ENCODE measurements at regions not wholly inside any gene's neighbourhood (a gene's known extent, or its start where the extent isn't known, plus 50 kb on each side); places are given as distances from the start of the nearest gene placed in this dataset.

DNA sequence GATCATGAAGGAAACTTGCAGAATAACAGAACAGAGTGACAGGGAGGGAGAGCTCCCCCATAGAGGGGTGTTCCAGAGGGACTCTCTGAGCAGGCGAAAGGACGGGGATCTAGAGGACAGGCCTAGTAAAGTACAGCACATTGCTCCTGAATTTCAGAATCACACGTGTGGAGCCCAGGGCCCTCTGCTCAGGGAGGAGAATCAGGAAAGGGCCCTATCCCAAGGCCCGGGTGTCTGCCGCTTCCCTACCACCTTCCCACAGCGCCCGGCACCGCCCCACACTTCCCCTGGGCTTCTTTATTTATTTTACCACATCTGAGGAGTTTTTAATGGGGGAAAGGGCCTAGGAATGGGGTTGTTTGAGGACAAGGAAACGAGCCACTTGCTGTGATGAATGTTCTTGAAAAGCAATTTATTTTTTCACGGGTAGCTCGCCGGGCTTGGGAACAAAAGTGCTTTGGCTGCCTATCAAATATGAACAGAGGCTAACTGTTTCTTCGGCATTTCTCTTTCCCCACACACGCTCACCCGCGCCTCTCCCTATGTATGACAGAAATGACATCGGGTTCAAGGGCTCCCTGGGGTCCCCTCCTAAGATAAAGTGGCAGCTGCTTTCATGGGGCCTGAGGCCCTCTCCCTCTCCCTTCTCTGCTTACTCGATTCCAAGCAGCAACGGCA is 79.3 kb upstream of the GLI2 start:
- DNase-seq (ENCODE audit: low spot score), result no peak

DNA sequence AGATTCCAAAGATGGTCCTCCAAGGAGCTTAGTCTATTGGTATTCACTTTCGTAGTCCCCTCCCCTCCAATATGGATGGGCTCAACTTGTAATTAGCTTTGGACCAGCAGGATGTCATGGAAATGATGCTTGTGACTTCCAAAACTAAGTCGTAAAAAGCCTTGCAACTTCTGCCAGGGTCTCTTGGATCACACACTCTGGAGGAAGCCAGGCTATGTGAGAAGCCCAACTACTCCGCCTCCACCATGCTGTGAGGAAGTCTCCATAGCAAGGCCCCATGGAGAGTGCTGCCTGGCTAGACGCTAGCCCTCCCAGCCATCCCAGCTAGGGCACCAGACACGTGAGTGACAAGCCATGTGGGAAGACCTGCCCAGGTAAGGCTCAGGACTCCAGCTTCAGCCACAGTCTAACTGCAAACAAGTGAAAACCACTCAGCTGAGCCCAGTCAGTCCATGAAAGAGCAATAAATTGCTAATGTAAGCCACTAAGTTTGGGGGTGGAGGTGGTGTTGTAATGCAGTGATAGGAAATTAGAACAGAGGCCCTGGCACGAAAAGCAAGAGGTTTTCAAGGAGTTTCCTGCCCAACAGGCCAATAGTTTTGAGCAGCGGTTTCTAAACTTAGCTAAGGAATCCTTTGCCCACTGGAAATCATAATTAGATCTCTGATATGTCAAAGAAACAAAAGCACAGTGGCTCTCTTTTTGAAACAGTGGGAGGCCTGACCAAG is 77.5 kb upstream of the GLI2 start:
- DNase-seq (ENCODE audit: low spot score), result no peak

DNA sequence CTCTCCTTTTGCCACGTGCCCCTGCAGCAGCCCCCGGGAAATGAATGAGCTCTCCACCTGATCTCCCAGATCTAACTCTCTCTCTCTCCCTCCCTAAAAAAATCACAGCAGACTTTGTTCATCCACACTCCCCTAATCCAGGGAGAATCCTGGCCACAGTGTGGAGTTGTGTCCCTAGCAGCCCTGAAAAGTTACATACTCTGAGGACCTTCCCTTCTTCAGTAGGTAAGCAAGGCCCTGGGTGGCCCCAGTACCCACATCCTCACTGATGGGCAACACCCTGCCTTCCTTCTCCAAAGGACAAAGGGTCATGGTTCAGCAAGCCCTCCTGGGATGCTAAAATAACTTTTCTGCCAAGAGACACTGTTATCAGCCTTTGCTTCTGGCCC is 76.9 kb upstream of the GLI2 start:
- DNase-seq (ENCODE audit: low spot score), result no peak

DNA sequence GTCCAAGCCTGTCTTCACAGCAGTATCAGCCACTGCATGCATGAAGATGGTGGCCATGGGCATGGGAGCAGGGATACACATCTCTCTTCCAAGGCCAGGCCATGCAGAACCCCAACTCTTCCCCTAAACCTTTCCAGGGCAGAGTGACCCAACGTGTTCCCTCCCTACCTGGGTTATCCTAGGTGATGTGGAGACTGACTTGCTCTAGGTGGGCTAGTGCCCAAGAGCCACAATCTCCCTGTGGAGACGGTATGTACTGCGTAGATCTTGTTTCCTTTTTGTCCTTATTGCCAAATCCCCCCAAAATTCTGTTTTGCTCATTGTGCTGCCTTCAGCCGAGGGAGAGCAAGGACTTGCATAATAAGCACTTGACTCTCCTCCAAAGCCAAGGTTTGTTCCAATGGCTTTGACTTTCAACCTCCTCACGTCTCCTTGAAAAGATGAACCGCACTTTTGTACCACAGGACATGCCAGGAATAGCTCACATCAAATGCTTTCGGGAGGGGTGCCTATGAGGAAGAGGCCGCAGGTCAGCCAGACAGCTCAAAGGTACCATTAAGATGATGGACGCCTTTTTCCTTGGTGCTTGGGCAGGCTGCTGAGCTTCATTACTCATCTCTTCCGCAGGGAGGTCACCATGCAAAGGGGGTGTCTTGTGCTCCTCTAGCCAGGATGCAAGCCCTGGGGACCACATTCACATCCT is 76.2 kb upstream of the GLI2 start:
- no peak for DNase-seq (ENCODE audit: low spot score)

DNA sequence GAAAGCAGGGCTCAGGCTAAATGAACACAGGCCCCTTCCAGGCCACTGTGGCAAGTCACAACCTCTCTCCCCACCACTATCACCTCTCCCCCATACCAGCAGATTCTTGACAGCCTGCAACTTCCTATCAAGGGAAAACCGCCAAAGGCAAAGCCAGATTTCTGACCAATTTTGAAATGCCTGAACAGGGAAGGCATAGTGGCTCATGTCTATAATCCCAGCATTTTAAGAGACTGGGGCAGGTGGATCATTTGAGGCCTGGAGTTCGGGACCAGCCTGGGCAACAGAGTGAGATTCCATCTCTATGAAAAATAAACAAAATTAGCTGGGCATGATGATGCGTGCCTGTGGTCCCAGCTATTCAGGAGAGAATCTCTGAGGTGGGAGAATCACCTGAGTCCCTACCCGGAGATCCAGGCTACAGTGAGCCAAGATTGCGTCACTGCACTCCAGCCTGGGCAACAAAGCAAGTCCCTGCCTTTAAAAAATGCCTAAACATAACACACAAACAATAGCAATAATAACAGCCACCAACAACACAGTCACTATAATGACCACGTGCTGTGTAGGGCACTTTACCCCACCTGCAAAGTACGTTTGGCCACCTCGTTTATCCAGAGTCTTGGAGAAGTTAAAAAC is 75.5 kb upstream of the GLI2 start:
- DNase-seq (ENCODE audit: low spot score), result no peak

DNA sequence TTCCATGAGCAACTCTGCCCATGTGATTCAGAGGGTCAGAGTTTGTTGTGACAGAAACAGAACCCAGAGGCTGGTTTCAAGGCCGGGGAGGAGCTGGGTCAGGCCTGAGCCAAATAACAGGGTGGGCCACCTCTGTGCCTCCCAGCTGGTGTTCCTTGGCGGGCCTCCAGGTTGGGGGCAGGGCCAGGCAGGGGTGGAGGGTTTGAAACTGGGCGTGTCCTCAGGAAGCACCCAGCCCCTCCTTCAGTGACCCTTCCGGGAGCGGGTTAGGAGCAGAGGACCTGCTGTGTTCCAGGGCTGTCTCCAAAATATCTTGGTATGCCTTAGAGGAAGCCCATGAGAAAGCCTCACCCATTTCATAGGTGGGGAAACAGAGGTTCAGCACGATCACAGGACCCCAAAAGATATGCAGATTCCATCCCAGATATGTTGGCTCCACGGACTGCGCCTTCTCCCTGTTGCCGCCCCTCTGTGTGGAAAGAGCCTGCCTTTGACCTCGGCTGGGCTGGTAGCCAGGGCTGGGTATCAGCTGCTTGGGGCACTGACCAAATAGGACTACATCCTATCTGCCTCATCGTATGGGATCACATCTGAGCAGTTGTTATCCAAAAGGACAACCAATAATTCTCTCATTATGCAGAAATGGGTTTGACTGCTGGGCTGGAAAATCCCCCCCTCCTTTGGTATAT is 74.8 kb upstream of the GLI2 start:
- DNase-seq (ENCODE audit: low spot score), result no peak

DNA sequence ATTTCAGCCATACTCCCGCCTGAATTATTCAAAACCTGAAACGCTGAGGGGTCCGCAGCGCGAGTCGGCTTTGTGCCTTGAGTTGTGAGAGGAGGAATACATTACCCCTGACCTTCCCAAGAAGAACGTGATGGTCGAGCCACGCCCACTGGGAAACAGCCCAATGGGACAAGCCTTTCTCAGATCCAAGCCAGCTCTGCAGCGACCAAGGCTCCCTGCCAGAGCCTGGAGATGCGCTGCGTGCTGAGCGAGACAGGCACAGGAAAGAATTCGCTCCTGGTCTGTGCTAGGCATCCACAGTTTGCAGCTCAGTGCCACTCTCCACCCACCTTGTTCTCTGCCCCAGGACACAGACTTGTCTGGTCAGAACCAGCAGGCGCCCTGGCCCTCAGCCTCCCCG is 74.1 kb upstream of the GLI2 start:
- DNase-seq (ENCODE audit: low spot score), result no peak

DNA sequence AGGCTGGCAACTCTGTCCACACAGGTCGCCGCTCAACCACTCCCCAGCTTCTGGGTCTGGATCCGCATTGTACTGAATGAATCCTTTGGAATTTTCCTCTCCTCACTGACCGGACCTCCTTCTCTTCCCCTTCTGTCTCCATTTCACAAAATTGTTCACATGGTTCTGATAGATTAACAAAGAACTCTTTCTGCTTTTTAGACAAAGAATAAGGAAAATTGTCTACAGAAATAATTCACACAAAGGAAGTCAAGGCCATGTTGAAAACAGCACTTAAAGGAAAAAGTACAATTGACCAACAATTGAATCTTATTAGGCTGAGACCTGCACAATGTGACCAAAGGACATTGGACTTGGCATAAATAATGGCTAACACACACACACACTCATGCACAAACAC is 73.6 kb upstream of the GLI2 start:
- no peak for DNase-seq (ENCODE audit: low spot score)

DNA sequence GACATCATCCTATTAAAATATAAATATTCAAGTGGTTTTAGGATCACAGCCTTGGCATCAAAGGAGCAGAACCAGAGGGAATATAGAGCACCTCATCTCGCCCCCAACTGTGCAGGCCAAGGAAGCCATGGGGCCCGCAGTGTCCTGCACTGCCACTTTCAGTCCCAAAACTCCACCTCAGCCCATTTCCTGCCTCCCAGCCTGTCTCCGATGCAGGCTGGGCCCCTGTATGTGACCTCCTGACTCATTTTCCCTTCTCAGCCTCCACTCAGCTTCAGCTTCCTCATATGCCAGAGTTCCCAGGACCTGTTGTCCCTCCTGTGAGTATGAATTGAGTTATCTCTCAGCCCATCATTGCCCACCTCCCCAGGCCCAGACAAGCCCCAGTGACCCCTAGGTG is 72.9 kb upstream of the GLI2 start:
- DNase-seq (ENCODE audit: low spot score), result no peak

DNA sequence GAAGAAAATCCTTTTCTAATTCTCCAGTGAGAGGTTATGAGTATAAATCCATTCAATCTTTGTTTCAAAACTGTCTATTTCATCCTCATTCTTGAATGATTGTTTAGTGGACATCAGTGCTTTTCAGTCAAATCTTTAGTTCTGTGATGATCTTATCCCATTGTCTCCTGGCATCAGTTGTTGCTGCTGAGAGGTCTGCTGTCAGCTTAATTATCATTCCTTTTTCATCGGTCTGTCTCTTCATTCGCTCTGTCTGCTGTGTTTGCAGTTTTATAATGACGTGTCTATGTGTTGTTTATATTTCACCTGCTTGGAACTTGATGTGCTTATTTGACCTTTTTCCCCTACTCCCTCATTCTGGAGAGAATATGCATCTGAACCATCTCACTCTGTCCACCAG is 69.2 kb upstream of the GLI2 start:
- DNase-seq (ENCODE audit: low spot score), result no peak

DNA sequence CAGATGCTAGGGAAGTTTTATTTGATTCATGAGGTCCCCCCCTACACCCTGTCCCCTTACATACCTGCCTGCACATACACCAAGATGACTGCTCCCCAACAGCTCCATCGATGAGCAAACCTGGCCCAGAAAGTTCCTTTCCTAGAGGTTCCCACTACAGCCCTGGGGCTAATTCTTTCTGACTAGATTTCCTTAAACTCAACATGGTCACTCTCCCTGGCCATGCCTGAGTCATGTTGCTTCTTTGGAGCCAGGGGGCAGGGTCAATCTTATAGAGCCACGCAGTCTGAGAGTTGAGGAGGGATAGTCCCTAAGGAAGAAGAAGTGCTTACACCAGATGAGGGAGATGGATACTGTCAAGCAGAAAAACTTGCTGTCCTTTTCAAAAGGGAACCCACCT is 67.7 kb upstream of the GLI2 start:
- DNase-seq (ENCODE audit: low spot score), result no peak

DNA sequence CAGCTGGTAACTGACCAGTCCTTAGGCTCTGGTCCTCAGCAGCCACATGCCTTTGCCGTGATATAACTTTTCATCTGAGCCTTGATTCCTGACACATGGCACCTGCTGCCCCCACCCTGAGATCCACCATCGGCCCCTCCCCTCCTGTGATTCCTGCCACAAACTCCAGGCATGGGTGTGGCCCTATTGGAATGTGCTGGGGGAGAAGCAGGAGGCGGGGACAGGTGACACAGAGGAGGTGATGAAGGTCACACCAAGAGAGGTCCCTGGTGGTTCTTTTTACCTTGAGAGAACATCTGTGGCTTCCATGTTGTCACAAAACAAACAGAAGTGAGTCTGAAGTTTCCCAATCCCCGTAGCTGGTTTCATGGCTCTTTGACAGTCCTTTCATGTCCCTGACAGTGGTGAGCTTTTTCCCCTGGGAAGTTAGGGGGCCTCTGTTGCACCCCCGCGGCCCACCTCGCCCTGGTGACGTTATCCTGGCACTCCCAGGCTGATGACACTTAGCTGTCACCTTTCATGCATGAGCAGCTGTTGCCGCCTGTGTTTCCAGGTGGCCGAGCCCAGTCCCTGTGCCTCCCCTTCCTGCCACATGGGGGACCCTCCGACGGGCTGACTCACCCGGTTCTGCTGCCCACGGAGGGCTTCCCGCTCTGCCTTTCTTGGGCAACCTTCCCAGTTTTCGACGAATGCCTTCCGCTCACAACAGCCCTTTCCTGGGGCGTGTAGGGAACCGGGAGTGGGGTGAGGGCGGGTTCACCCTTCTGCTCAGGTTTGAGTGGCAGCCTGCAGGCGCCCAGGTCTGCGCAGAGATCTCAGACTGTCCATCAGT is 66.3 kb upstream of the GLI2 start:
- no peak for DNase-seq (ENCODE audit: low spot score)

DNA sequence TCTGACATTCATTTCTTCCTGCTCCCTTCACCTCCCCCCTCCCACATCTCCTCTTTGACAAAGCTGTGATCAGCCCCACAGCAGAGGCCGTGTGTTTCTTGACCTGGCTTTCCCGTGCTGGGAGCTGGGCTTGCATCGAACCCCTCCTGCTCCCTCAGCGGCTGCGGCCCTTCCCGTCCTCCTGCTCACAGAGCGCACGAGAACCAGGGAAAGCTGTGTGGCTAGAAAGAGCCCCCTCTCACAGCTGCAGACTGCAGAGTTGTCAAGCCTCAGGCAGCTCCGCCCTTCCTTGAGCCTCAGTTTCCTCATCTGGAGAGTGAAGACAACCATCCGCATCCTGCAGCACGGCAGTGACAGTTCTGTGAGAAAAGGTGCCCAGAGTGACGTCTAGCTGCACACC is 65.7 kb upstream of the GLI2 start:
- DNase-seq (ENCODE audit: low spot score), result no peak

DNA sequence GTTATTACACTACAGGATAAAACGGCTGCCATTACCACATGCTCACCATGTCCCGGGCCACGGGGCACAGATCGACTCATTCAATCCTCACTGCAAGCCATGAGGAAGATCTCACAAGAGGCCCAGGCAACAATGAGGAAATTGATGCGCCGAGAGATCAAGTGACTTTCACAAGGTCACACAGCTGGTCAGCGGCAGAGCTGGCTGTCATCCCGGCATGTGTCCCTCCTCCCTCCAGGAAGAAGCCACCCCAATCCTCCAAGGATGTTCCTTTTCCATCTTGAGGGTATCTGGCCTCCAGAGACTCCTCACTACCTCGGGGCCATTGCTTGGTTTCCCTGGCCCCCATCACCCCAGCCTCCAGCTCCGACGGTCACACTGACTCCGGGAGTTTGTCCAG is 65.3 kb upstream of the GLI2 start:
- DNase-seq (ENCODE audit: low spot score), result no peak

DNA sequence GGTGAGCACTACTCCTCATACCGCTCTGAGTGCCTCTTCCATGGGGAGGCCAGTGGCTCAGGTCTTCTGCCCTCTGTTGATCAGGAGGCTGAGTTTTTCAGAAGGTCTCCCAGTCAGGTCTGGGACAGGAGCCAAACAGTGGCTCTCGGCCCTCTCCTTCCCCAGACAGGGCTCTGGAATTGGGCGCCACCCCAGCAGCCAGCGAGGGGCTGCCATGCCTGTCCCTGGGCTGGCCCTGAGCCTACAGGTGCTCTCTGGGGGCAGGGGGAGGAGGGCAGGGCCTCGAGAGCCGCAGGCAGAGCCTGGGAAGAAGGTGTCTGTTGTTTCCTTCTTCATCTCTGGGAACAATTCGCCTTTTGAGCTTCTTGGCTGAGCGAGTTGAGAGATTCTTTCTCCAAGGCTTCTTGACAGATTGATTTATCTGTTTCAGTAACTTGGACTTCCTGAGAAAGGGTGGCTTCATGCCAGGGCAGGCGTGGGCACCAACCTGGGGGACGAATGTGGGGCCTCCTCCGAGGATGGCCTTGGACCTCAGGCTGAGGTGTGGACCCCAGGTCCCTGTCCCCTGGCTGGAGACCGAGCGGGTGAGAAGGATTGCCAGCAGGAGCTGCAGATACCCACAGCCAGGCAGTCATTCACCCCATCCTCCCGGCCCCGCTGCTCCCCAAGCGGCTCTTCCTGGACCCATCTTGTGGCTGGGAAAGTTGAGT is 64.7 kb upstream of the GLI2 start:
- no peak for DNase-seq (ENCODE audit: low spot score)

DNA sequence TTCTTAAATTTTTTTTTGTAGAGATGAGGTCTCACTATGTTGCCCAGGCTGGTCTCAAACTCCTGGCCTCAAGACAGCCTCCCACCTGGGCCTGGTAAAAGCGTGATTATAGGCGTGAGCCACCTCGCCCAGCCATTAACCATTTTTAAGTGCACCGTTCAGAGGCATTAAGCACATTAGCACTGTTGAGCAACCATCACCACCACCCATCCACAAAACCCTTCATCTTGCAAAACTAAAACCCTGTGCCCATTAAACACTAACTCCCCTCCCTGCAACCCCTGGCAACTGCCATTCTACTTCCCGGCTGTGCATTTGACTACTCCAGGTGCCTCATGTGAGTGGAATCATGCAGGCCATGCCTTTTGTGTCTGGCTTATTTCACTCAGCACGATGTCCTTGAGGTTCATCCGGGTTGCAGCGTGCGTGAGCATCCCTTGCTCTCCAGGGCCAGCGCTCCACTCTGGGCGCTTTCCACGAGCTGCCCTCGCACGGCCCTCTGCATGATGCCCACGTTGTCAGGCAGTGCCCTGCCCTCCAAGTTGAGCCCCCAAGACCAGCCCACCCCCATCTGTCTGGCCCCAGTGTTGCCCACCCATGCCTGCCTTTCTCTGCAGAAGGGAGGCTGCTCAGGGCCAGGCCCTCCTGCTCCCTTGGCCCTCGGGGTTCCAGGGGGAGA is 63.0 kb upstream of the GLI2 start:
- no peak for DNase-seq (ENCODE audit: low spot score)

DNA sequence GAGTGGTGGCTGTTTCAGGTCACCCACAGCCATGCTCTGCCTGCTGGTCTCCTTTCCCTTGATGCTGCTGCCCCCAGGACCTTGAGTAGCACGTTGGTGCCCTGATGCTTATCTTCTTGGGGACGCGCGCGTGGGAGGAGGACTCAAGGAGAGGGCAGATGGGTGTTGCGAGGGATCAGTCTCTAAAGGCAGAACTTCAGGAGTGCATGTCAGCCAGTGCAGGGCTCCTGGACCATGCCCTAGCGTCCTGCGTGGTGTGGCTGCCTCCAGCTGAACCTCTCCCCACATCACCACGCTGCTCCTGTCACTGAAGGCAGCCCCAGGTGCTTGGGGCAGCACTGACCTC is 62.5 kb upstream of the GLI2 start:
- DNase-seq (ENCODE audit: low spot score), result no peak

DNA sequence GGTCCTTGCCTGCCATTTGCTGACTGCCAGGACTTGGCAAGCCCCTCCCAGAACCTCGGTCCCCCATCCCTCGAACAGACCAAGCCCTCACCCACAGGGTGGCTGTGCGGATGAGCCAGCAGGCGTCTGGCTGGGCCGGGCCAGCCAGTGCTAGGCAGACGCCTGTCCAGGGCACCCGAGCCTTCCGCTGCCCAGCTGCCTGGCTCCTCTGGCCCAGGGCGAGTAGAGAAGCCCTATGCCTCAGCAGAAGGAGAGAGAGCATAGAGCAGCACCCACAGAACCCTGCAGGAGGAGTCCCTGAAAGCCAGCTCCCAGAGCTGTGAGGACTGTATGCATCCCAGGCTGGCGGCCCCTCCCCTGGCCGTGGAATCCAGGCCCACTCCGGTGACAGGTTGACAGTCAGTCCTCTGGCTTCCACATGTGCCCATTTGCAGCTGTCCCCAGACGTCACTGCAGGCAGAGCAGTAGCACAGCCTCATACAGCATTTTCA is 62.1 kb upstream of the GLI2 start:
- no peak for DNase-seq (ENCODE audit: low spot score)

DNA sequence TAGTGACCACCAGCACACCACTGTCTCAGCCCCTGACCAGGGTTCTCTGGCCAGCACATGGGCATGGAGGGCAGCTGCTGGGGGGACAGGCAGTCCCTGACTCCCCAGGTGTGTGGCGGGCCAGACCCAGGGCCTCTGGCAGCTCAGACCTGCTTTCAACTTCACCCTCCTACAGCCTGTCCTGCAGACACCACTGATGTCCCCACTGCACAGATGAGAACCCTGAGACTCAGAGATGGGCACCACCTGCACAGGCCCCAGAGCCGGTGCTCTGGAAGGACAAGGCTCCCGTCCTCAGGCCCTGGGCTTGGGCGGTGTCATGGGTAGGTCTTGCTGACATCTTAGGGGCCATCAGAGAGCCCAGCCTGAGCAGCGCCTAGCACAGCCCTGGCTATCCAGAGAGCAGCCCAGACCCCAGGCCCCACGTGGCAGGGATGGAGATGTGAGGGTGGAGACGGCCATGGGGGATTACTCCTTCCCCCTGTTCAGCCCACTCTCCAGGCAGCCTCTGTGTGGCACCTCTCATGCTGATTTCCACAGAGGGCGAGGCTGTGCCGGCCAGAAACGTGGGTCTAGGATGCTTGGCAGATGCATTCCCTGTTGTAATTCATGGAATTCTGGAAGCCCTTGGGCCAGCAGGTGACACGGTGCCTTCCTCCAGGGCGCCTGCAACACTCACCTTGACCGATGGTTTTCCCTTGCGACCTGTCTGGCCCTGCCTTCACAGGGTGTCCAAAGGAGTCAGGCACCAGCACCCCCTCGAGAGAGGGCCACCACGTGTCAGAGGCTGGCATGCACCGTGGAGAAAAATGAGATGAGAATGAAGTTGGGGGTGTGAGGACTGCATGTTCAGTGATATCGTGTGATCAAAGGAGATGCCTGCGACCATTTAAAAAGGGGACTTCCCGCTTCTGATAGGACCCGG is 61.2 kb upstream of the GLI2 start:
- no peak for DNase-seq (ENCODE audit: low spot score)

Measured in CD4-positive, alpha-beta T cell treated with Interleukin-6 at 100 ng/mL for 8 hours (primary cell).